ENCODE measurements at regions not wholly inside any gene's neighbourhood (a gene's known extent, or its start where the extent isn't known, plus 50 kb on each side); places are given as distances from the start of the nearest gene placed in this dataset.
A peak's percentile ranks its signal among the peaks of the same experiment; 100 is the strongest.

DNA sequence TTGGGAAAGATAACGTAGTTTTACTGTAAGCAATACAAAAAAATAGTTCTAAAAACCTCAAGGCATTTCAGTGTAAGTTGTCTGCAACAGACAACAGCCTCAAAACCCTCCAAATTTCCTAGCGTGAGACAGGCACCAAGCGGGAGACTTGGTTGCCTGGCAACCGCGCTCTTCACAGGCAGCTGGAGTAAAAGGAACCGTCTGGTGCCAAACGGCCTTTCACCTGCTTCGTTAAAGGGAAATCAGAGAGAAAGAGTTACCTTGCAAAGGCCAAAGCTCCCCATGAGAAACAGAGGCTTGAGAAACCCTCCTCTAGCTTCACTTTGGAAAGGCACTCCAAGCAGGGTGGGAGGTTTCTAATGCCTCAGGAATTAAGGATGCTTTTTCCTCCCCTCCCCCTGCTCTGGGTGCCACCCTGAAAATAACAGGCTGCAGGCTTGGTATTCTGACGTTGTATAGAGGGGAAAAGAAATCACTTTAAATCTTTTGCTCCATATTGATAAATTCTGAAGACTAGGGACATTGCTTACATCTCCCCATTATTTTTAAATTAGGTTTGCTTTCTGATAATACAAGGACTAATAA lies 129.7 kb upstream of the UFL1 start:
- Mint-ChIP-seq H3K4me3 (peak overlapping the region; percentile 40), H3K36me3 (ENCODE audit: low read depth) (no peaks in the 10 kb centered on the region), H3K27me3 (ENCODE audit: insufficient read depth, low read depth, poor library complexity) (no peaks in the 10 kb centered on the region), H3K9me3 (no peaks in the 10 kb centered on the region), H3K4me1 (peaks cover 26% of the 10 kb centered on the region), H3K27ac (no peak overlapping the region; the same call in 1 of the 2 replicates)
- H3K9me2 ChIP-seq (ENCODE audit: insufficient read depth): no peaks in the 10 kb centered on the region
- peak overlapping the region; percentile 59 for H3K4me2 ChIP-seq
- ATAC-seq: peak; percentile 98
- no peak overlapping the region for H2AFZ ChIP-seq
- no peaks in the 10 kb centered on the region for H3K36me3 ChIP-seq (ENCODE audit: insufficient read depth)
- peak; percentile 92 for DNase-seq (ENCODE audit: low spot score)
- no peak overlapping the region for H3K27ac ChIP-seq (ENCODE audit: low read depth)
- peaks cover 14% of the 10 kb centered on the region for H3K4me1 ChIP-seq (ENCODE audit: insufficient read depth)
- H3K4me3 ChIP-seq: peak overlapping the region; percentile 8; the same call in 1 of the 2 replicates
- no peaks in the 10 kb centered on the region for H3F3A ChIP-seq (replicated peaks; ENCODE audit: low read depth)
- no peaks in the 10 kb centered on the region for H3K79me2 ChIP-seq (replicated peaks; ENCODE audit: insufficient read depth)
- H3K27me3 ChIP-seq (ENCODE audit: insufficient read depth): no peaks in the 10 kb centered on the region
- TF ChIP-seq EZH2 (IDR thresholded peaks at IDR 0.05; ENCODE audit: low read depth, unreplicated experiment): no peak
- TF ChIP-seq, protein P1, sequence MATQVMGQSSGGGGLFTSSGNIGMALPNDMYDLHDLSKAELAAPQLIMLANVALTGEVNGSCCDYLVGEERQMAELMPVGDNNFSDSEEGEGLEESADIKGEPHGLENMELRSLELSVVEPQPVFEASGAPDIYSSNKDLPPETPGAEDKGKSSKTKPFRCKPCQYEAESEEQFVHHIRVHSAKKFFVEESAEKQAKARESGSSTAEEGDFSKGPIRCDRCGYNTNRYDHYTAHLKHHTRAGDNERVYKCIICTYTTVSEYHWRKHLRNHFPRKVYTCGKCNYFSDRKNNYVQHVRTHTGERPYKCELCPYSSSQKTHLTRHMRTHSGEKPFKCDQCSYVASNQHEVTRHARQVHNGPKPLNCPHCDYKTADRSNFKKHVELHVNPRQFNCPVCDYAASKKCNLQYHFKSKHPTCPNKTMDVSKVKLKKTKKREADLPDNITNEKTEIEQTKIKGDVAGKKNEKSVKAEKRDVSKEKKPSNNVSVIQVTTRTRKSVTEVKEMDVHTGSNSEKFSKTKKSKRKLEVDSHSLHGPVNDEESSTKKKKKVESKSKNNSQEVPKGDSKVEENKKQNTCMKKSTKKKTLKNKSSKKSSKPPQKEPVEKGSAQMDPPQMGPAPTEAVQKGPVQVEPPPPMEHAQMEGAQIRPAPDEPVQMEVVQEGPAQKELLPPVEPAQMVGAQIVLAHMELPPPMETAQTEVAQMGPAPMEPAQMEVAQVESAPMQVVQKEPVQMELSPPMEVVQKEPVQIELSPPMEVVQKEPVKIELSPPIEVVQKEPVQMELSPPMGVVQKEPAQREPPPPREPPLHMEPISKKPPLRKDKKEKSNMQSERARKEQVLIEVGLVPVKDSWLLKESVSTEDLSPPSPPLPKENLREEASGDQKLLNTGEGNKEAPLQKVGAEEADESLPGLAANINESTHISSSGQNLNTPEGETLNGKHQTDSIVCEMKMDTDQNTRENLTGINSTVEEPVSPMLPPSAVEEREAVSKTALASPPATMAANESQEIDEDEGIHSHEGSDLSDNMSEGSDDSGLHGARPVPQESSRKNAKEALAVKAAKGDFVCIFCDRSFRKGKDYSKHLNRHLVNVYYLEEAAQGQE (IDR thresholded peaks at IDR 0.05; ENCODE audit: unreplicated experiment): no peak
- no peak for TF ChIP-seq POLR2AphosphoS5 (IDR thresholded peaks at IDR 0.05; ENCODE audit: low read depth)
- TF ChIP-seq CREB1 (CRISPR knock-in tag; IDR thresholded peaks at IDR 0.05; ENCODE audit: low read depth): no peak
- TF ChIP-seq JUNB (IDR thresholded peaks at IDR 0.05; ENCODE audit: unreplicated experiment): no peak
- TF ChIP-seq STAT1 (IDR thresholded peaks at IDR 0.05; ENCODE audit: unreplicated experiment): no peak
- no peak for TF ChIP-seq NANOG (IDR thresholded peaks at IDR 0.05; ENCODE audit: borderline replicate concordance)
- TF ChIP-seq, protein P2, sequence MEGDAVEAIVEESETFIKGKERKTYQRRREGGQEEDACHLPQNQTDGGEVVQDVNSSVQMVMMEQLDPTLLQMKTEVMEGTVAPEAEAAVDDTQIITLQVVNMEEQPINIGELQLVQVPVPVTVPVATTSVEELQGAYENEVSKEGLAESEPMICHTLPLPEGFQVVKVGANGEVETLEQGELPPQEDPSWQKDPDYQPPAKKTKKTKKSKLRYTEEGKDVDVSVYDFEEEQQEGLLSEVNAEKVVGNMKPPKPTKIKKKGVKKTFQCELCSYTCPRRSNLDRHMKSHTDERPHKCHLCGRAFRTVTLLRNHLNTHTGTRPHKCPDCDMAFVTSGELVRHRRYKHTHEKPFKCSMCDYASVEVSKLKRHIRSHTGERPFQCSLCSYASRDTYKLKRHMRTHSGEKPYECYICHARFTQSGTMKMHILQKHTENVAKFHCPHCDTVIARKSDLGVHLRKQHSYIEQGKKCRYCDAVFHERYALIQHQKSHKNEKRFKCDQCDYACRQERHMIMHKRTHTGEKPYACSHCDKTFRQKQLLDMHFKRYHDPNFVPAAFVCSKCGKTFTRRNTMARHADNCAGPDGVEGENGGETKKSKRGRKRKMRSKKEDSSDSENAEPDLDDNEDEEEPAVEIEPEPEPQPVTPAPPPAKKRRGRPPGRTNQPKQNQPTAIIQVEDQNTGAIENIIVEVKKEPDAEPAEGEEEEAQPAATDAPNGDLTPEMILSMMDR (conservative IDR thresholded peaks at IDR 0.05; ENCODE audit: low read depth in 2 of 2): no peak
- TF ChIP-seq, protein P3, sequence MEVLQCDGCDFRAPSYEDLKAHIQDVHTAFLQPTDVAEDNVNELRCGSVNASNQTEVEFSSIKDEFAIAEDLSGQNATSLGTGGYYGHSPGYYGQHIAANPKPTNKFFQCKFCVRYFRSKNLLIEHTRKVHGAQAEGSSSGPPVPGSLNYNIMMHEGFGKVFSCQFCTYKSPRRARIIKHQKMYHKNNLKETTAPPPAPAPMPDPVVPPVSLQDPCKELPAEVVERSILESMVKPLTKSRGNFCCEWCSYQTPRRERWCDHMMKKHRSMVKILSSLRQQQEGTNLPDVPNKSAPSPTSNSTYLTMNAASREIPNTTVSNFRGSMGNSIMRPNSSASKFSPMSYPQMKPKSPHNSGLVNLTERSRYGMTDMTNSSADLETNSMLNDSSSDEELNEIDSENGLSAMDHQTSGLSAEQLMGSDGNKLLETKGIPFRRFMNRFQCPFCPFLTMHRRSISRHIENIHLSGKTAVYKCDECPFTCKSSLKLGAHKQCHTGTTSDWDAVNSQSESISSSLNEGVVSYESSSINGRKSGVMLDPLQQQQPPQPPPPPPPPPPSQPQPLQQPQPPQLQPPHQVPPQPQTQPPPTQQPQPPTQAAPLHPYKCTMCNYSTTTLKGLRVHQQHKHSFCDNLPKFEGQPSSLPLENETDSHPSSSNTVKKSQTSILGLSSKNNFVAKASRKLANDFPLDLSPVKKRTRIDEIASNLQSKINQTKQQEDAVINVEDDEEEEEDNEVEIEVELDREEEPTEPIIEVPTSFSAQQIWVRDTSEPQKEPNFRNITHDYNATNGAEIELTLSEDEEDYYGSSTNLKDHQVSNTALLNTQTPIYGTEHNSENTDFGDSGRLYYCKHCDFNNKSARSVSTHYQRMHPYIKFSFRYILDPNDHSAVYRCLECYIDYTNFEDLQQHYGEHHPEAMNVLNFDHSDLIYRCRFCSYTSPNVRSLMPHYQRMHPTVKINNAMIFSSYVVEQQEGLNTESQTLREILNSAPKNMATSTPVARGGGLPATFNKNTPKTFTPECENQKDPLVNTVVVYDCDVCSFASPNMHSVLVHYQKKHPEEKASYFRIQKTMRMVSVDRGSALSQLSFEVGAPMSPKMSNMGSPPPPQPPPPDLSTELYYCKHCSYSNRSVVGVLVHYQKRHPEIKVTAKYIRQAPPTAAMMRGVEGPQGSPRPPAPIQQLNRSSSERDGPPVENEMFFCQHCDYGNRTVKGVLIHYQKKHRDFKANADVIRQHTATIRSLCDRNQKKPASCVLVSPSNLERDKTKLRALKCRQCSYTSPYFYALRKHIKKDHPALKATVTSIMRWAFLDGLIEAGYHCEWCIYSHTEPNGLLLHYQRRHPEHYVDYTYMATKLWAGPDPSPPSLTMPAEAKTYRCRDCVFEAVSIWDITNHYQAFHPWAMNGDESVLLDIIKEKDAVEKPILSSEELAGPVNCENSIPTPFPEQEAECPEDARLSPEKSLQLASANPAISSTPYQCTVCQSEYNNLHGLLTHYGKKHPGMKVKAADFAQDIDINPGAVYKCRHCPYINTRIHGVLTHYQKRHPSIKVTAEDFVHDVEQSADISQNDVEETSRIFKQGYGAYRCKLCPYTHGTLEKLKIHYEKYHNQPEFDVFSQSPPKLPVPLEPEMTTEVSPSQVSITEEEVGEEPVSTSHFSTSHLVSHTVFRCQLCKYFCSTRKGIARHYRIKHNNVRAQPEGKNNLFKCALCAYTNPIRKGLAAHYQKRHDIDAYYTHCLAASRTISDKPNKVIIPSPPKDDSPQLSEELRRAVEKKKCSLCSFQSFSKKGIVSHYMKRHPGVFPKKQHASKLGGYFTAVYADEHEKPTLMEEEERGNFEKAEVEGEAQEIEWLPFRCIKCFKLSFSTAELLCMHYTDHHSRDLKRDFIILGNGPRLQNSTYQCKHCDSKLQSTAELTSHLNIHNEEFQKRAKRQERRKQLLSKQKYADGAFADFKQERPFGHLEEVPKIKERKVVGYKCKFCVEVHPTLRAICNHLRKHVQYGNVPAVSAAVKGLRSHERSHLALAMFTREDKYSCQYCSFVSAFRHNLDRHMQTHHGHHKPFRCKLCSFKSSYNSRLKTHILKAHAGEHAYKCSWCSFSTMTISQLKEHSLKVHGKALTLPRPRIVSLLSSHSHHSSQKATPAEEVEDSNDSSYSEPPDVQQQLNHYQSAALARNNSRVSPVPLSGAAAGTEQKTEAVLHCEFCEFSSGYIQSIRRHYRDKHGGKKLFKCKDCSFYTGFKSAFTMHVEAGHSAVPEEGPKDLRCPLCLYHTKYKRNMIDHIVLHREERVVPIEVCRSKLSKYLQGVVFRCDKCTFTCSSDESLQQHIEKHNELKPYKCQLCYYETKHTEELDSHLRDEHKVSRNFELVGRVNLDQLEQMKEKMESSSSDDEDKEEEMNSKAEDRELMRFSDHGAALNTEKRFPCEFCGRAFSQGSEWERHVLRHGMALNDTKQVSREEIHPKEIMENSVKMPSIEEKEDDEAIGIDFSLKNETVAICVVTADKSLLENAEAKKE (CRISPR knock-in tag; IDR thresholded peaks at IDR 0.05): no peak
- TF ChIP-seq ZNF331 (CRISPR knock-in tag; IDR thresholded peaks at IDR 0.05; ENCODE audit: low read depth): no peak
- TF ChIP-seq ZNF114 (CRISPR knock-in tag; IDR thresholded peaks at IDR 0.05): no peak
- no peak for TF ChIP-seq EZH2phosphoT487 (IDR thresholded peaks at IDR 0.05; ENCODE audit: unreplicated experiment)
- TF ChIP-seq, protein P4, sequence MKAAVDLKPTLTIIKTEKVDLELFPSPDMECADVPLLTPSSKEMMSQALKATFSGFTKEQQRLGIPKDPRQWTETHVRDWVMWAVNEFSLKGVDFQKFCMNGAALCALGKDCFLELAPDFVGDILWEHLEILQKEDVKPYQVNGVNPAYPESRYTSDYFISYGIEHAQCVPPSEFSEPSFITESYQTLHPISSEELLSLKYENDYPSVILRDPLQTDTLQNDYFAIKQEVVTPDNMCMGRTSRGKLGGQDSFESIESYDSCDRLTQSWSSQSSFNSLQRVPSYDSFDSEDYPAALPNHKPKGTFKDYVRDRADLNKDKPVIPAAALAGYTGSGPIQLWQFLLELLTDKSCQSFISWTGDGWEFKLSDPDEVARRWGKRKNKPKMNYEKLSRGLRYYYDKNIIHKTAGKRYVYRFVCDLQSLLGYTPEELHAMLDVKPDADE (IDR thresholded peaks at IDR 0.05): no peak
- H4K20me1 ChIP-seq (replicated peaks; ENCODE audit: insufficient read depth): no peaks in the 10 kb centered on the region

Measured in GM23338 (cell line).